HG03064 (cell line): ENCODE measurements at regions not wholly inside any gene's neighbourhood (a gene's known extent, or its start where the extent isn't known, plus 50 kb on each side); places are given as distances from the start of the nearest gene placed in this dataset.

Source experiments
- ATAC-seq: cut with Tn5 transposase; IDR thresholded peaks from one replicate; pipeline ENCODE4 v1.9.1; 2021; ENCODE audit warnings: low read depth; ENCODE audit not compliant: unreplicated experiment

- ATAC-seq, result no peak
Measured at GRCh38 chr9:11269036-11269435, 656.2 kb upstream of the PTPRD start.

GRCh38 chr9:11275158-11275695 lies 662.4 kb upstream of the PTPRD start:
- ATAC-seq, result no peak

GRCh38 chr9:11312966-11313365 lies 700.2 kb upstream of the PTPRD start:
- no peak for ATAC-seq

DNA sequence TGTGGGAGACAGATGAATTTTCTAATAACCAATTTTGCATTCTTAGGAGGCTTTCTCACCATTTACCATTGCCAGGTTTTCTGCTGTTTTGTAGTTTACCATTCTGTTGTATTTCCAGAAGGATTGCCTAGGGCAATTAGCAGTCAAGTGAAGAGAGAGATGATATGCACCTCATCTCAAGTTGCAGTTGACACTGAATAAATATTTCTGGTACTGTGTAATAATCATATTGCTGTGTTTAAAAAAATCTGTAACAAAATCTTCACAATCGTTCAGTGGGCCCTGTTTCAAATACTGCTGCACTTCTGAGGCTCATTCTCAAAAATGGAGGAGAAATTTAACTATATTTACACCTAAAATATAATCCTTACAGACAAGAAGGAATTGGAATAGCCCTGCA lies 706.1 kb upstream of the PTPRD start:
- no peak for ATAC-seq

DNA sequence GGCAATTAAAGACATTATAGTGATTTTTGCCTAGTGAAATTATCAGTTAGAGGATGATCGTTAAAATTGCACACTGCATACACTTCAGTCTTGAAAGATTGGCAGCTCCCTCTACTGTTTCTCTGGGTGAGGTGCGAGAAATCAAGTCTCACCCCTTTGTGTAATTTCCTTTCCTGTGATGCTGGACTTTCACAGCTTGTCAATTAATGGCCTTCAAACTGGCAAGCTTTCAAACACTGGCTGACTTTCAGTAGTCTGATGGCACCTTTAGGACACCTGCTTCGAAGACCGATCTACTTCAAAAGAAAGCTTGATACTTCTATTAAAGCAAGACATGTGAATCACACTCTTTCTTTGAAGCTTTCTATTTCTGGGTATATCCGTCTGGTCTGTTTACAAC lies 706.7 kb upstream of the PTPRD start:
- no peak for ATAC-seq

- no peak for ATAC-seq
Measured at GRCh38 chr9:11320989-11321388, 708.2 kb upstream of the PTPRD start.

GRCh38 chr9:11323457-11323856 lies 710.7 kb upstream of the PTPRD start:
- no peak for ATAC-seq

DNA sequence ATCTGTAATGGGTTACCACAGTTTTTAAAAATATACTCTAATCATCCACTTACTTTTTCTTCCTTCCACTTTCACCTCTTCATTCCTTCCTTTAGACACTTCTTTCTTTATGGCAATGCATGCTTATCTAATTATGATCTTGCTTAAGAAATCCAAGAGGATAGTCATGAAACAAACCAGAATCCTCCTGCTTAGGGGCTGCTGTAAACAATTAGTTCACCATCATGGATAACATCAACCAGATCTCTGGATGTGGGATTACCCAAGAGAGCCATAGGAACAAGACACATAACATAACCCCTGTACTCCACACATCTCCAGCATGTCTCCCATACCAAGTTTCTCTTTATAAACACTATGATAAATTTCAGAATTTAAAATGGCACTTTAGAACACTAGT lies 713.4 kb upstream of the PTPRD start:
- ATAC-seq, result no peak

GRCh38 chr9:11328326-11328725 lies 715.5 kb upstream of the PTPRD start:
- no peak for ATAC-seq

DNA sequence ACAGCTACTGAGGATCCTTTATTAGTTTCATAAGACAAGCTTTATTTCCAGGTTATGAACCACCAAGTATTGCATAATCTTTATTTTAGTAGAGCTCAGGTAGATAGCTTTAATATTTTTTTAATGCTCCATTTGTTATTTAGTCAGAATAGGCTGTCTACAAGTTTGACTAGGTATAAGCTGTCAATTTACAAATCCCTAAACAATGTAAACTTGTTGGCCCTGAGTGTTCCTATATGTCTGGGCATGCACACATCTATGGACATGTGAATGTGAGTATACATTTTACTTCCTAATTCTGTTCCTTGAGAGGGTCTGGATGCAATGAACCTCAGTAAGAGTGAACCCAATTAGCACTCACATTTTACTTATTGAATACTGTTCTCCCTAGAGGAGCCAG lies 722.2 kb upstream of the PTPRD start:
- ATAC-seq, result no peak

- ATAC-seq, result peak; percentile 89
Measured at GRCh38 chr9:11338130-11338529, 725.3 kb upstream of the PTPRD start.

DNA sequence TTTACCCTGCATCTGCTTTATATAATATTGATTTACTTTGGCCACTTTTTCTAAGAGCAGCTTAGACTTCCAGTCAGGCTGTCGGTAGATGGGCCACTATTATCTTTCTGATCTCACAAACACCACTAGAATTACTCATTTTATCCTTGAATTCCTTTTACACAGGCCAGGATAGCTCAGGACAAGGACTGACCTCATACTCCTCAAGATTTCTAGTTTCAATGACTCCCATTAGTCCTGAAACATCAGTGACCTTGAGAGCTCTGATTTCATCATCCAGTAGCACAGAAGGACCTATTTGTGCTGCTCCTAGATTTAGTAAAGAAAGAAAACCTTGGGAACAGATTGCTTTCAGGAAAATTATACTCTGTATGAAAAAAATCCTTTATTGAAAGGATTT lies 727.9 kb upstream of the PTPRD start:
- ATAC-seq, result no peak

DNA sequence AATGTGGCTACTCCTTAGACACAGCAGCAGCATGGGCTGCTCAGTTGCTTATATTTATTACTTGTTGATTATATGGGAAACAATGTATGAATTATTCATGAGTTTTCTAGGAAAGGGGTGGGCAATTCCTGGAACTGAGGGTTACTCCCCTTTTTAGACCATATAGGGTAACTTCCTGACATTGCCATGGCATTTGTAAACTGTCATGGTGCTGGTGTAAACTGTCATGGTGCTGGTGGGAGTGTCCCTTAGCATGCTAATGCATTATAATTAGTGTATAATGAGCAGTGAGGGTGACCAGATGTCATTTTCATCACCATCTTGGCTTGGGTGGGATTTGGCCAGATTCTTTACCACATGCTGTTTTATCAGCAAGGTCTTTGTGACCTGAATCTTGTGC lies 734.6 kb upstream of the PTPRD start:
- no peak for ATAC-seq

DNA sequence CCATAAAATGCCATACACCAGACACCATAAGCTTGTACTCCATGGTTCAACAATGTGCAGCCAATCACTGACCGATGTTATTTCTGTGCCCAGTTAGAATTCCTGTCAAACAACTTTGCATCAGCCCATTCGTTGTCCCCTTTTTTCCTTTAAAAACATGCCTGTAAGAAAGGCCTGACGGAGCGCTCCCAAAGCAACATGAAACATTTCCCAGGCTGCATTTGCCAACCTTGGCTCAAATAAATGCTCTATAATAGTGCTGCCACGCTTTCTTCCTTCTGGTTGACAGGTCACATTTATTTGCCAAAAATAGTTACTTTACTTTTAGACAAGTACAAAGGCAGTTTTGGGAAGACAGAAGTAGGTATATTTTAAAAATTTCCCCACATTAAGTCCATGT lies 735.6 kb upstream of the PTPRD start:
- ATAC-seq, result no peak

- no peak for ATAC-seq
Measured at GRCh38 chr9:11349187-11349586, 736.4 kb upstream of the PTPRD start.

GRCh38 chr9:11352612-11353011 lies 739.8 kb upstream of the PTPRD start:
- ATAC-seq, result no peak

GRCh38 chr9:11356067-11356466 lies 743.3 kb upstream of the PTPRD start:
- no peak for ATAC-seq

GRCh38 chr9:11366585-11367129 lies 753.9 kb upstream of the PTPRD start:
- ATAC-seq, result no peak

DNA sequence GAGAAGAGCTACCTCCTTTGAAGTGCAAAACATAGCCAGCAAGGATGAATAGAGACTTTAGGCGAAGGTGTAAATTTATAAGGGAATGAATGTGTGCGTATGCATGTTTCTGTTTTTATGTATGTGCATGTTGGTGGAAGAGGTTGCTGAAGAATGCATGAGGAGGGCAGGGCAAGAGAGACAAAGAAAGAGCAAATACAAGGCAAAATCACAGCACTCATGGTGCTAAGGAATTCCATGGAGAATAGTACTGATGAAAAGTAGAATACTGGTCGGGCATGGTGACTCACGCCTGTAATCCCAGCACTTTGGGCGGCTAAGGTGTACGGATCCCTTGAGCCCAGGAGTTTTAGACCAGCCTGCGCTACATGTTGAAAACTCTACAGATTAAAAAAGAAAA lies 762.1 kb upstream of the PTPRD start:
- ATAC-seq, result no peak

DNA sequence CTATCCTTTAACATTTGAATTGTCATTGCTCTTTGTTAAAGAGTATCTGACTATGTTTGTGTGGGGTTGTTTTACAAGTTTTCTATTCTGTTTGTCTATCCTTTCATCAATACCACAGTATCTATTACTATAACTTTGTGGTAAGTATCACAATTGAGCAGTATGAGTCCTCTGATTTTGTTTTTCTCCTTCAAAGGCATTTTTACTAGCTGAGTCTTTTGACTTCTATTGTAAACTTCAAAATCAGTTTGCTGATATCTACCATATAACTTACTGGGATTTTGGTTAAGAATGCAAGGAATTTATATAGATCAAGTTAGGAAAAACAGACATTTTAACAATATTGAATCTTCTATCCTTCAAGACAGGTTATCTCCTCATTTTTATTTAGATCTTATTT lies 789.8 kb upstream of the PTPRD start:
- ATAC-seq, result no peak

- ATAC-seq, result no peak
Measured at GRCh38 chr9:11414241-11414640, 801.4 kb upstream of the PTPRD start.

DNA sequence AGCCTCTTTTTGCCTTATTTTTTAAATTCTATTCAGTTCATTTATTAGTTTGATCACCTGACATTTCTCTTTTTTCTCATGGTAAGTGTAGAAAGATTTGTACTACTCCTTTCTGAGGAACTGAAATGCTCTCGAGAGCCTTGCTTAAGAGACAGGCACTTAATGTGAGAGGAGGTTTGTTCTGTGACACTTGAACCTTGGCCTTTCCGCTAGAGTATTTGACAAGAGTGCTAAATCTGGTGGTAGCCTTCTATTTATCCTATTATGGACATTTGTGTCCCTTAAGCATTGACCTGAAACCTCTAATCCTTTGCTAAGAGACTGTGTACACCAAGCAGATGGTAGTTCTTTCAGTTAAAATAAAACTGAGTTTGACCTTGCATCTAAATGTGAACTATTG lies 805.0 kb upstream of the PTPRD start:
- no peak for ATAC-seq

- ATAC-seq, result no peak
Measured at GRCh38 chr9:11431490-11431889, 818.7 kb upstream of the PTPRD start.
